NCI-H146 treated with DMSO at 0.1 percent for 48 hours (cell line): ENCODE measurements at regions not wholly inside any gene's neighbourhood (a gene's known extent, or its start where the extent isn't known, plus 50 kb on each side); places are given as distances from the start of the nearest gene placed in this dataset.
"Not testable (repeated sequence)": the region's sequence is repeated elsewhere in the genome, so short reads cannot be mapped to it uniquely, and the experiment has no call there.

ENCODE experiments used
- DNase-seq: peaks from one replicate; lab custom pipeline; 2025; ENCODE audit not compliant: unreplicated experiment; lab: John Stamatoyannopoulos, UW

DNA sequence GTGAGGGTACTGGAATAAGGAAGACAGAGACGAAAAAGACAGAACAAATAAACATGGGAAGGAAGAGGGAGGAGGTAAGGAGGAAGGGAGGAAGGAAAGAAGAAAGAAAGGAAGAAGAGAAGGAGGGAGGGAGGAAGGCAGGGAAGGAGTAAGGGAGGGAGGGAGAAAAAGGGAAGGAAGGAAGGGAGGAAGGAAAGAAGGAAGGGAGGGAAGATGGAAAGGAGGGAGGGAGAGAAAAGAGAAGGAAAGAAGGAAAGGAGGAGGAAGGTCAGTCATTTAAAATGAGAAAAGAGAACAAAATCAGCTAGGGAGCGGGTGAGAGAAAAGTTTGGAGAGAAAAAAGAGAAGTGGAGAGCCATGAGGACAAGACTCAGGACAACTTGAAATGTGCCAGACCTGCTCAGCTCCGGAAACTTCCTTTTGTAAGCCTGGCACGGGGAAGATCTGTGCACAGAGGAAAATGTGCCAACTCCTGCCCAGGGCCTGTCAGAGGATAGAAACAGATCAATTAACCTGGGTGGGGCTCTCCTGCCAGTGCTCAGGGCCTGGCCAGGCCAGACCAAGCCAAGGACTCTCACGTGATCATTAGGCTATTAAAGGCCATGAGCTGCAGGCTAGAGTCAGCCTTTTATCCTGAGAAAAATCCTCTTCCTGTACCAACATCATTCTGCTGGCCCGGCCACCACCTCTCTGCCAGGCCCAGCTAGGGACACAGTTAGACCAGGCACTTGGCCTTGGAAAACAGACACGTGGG is 50.1 kb upstream of the BCL6 start:
- no peak for DNase-seq

DNA sequence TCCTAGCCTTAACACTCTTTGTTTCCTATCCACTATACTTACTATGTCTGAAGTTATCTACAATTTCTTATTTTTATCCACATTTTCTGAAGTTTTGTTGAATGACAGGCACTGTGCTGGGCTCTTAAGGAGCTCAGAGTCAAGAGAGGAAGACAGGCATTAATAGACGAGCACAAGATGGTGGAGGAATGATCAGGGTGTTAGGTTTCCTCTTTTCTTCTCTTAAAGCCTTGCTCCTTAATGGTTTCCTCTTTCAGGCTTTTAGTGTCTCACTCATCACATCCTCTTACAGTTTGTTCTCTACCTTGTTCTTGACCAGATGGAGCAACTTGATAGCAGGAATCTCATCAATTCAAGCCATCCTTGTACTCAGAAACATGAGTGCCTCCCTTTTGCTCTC is 52.9 kb upstream of the BCL6 start:
- no peak for DNase-seq

DNA sequence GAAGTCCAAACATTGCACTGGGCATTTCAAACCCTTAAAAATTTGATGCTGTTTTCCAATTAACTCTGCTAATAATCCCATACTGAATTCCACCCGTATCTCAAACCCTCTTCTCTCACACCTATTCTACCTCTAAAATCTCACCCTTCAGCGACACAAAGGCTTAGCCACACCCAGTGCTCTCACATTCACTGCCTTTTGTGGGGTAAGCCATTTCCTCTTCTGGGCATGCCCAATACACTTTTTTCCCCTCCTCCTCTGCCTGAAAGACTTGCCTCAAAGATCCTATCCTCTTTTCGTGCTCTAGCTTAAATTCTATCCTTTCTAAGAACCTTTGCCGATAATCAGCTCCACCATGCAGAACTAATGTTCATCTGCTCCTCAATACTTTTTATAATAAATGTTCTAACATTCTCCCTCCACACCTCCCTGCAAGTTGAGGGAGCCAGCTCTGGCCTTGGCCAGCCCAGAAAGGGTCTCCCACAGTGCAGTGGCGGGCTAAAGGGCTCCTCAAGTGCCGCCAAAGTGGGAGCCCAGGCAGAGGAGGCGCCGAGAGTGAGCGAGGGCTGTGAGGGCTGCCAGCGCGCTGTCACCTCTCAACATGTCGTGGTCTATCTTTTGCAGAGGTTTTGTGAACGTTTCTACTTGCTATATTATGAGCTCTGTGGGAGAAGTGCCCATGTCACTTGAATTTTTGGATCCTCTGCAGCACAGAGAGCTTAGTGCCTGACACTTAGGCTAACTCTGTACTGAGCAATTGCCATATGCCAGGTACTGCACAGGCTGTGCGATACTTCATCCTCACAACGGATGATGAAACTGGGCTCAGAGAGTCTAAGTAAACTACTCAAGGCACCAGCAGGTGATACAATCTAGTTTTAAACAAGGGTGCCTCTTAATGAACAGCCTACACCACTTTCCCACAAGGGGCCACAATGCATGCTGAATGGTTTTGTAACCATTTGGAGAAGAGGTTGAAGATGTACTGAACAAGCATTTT is 53.6 kb upstream of the BCL6 start:
- DNase-seq, result no peak

DNA sequence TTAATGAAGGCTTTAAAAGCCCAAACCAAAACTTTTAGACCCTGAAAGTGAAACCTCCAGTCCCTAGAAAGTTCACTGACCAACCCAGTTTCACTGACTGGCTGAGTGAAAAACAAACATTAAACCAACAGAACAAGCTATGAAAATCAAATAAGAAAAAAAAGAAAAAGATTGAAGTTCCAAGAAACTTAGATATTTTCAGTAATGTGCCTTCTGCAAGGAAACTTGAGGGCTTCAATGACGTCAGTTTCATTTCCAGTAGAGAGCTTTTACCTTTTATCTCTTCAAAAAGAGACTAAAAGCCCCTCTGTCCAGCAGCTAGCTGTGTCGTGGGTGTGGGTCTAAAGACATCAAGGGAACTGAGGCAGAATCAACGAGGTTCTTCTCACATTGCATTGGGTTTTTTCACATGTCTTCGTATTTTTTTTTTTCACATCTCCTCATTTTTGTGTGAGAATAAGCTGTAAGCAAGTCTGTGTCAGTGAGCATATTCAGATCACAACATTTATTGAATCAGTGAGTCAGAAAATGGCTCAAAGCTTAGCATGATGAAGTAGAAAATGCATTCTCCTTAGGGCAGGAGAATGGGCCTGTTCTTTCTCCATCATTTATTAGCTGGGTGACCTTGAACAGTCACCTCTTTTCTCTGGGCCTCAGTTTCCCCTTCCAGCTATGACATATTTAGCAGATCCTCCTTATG is 54.8 kb upstream of the BCL6 start:
- no peak for DNase-seq

DNA sequence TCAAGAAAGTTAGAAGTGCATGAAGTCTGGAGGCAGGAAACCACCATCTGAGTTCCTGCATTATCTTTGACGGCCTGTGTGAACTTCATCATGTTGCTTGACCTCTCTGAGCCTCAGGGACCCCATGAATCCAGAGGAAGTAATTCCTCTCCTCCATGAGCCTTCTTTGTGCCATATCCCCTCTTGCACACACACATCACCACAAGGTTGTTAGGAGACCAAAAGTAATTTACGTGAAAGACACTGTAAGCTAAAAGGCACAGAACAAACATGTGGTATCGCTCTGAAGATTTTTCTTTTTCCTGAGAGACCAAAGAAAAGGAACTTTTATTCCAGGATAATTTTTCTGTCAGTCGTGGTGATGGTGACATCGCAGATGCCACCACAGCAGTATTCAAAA is 55.9 kb upstream of the BCL6 start:
- DNase-seq, result no peak

DNA sequence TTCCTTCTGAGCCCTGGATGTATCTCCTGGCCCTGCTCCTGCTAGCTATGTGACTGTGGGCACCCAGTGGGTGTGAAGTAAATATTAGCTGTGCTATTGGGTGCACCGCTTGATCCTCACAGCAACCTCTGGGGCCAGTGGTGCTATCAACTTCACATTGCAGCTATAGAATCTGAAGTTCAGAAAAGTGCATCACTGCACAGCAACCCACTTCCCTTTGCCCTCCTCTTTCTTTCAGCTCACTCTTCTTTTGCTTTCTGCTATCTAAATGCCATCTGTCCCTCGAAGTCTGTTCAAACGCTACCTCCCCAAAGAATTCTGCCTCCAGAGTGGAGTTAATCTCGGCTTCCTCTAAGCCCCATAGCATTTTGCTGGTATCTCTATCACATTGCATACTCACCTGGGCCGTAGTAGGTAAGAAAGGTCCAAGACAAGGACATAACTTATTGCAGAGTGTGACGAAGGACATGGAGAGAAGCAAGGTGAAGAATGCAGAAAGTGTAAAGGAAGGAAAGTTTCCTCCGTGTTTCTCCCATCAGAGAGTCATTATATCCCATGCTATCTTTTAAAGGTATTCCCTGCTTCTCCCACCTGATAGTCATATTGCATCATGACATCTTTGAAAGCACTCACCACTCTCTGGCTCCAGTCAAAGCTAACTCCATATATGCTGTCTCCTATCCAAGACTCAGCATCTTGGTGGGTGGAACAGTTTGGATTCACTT is 57.1 kb upstream of the BCL6 start:
- DNase-seq, result no peak

DNA sequence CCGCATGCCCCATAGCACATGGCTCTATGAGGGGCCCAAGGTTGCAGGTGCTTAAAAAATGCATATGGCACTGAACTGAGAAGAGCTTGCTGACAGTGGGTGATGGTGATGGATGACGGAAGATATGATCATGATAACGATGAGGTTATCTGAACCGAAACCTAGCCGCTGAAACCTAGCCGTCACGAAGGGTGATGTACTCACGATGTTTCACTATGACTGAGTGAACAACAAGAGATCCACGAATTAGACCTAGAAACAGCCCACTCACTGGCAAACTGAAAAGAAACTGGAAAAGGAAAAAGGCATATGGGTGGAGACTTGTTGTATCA is 57.6 kb upstream of the BCL6 start:
- DNase-seq, result no peak

DNA sequence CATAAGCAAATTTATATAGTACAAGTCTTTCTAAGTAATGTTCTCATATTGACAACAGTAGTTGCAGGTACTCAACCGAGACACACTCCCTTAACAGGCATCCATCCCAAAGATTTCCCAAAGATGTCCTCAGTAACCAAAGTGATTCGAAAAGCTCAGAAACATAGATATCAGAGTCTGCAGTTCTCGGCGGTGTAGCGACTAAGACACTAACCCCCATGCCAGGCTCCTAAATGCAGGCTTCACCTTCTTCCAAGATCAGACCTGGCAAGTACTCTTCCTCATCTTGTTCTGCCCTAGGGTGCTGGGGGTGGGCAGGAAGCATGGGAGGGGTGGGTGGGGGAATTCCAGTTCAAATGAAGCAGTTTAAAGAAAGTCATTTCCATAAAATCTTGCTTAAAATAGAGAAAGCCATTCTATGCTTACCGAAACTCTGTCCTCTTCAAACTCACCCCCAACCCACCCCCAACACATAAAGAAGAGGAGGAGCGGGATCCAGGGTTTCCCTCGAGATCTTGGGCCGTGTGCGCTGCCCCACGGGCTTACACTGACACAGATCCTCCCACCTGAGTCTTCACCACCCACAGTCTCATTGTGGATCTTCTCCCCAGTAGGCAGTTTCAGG is 59.0 kb upstream of the BCL6 start:
- no peak for DNase-seq

DNA sequence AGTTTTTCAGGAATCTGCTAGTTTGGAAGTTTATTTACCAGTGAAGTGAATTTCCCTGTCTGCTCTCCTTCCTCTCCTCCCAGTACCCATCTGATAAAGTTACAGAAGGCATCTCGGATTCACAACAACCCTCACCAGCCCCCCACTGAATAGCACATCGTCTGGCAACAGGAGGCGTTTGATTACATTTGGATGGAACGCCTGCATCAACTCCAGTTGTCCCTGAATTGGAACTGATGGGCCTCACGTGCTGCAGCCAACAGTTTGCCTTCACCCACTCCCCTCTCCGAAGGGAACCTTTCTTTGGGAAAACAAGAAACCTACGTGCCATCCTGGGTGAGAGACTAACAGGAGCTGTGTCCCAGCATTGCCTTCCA is 59.5 kb upstream of the BCL6 start:
- no peak for DNase-seq

DNA sequence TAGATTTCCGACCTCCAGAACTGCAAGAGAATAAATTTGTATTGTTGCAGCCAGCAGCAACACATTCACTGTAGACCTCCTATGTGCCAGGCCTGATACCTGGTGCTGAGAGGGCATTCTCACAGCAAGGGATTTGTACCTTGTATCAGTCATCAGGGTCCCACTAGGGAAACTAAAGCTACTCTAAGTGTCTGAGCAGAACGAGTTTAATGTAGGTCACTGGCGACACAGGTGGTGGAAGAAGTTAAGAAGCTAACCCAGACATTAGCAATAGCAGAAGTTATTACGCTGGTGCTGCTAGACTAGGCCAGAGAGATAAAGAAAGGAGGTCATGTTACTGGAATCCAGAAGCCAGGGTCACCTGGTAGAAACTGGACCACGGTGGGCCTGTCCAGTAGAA is 60.5 kb upstream of the BCL6 start:
- no peak for DNase-seq

DNA sequence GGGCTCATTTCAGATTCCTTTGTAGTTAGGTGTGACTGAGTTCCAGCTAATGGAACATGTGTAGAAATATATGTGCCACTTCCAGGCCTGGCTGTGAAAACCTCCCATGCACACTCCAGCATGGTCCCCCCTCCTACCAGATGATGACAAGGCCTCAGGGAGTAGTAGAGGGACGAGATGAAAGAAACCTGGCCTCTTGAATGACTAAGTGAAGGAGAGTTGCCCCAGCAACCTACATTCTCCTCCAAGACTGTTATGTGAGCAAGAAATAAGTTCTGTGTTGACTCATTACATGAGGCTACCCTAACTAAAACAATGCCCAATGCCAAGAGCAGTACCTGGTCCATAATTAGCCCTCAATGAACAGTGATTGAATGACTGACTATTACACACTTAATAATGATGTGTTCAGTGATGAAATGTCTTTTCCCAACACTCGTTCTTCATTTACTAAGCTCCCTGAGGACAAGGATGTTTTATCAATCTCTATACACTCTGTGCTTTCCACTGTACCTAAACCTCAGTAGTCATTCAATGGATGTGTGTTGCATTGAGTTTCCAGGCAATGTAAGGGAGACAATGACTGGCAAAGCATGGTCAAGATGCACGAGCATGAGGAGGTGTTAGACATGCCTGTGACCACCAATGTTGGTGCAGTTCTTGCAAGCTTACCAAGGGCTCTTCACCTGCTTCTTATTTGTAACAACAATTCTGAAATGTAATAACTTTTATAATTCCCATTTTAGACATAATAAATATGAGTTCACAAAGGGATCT is 62.0 kb upstream of the BCL6 start:
- DNase-seq, result no peak

DNA sequence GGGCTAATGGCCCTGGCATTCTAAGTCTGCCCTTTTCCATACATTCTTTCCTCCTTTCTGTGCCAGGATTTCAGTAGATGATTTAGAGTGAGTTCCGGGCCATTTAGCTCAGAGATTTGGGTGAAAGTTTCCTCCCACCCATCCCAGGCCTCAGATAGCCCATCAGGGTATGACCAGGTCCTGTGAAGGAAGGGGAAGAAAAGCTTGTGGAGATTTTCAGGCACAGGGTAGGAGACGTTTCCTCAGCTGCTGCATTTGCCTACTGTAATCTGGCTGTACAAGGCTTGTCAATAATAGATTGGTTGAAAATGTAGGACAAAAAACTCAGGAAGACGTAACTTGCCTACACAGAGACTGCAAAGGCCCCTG is 63.2 kb upstream of the BCL6 start:
- DNase-seq, result no peak

DNA sequence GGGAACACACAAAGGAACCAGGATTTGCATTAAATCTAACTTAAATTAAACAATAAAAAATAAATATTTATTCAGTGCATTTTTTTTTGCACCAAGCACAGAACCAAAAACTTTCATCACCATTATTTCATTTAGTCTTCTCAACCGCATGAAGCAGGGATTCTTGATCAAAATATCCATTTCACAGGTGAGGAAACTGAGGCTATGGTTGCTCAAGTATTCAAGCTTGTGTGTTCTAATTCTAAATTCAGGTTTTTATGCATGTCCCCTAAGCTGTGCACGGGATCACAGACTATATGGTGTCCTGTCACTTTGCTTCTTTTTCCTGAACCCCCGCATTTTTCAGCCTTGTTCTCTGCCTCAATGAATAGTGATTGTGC is 64.3 kb upstream of the BCL6 start:
- no peak for DNase-seq

DNA sequence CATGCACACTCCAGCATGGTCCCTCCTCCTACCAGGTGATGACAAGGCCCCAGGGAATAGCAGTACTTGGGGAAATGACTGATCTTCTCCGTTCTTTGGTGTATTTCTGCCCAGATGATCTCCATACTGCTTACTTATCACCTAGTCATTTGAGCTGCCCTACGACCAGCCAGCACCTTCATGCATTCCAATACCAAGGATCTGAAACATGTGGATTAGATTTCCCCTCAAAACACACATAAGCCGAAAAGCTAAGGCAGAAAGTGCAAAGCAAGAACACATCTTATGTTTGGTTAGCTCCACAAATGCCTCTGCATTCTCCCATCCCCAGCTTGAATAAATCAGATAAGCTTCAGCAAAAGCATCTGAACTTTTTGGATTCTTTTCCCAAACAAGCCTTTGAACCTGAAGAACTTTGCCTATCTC is 64.8 kb upstream of the BCL6 start:
- no peak for DNase-seq

DNA sequence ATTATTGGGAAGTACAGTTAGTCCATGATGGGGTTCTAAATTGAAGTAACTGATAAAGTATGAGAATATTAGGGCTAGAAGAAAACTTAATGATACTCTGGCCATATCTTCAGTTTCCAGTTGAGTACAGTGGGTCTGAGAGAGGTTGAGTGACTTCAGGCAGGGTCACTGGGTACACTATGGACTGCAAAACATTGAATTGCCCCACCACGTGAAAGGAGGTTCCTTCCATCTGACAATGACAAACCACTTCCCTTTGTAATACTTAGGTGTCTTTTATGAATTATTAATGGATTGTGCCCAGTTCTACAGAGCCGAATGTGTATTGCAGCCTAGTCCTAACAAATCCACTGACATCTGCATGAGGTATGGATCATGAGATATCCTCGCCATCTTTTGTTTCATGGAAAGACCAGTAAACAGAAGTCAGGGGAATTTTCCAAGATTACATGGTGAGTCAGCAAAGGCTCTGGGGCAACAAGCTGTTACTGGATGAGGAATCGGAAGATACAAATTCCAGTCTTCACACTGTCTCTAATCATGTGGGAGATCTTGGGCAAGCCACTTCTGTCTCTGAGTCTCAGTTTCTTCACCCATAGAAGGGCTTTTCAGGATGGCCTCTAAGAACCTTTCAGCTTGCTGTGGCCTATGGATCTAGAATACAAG is 66.5 kb upstream of the BCL6 start:
- DNase-seq, result no peak

DNA sequence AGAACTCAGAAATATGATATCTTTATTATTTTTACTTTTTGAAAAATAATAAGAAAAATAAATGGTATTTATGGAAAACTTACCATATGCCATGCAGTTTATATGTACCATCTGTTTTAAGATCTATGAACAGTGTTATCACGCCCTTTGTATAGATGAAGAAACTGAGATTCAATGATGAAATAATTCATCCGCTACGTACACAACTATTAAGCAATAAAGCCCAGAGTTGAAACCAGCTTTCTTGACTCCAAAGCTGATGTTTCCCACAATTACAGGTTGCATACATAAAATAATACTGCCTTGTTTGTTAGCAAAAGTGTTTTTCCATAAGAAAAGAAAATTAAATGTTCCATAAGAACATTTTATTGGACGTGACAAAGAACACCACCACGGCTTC is 67.2 kb upstream of the BCL6 start:
- no peak for DNase-seq

DNA sequence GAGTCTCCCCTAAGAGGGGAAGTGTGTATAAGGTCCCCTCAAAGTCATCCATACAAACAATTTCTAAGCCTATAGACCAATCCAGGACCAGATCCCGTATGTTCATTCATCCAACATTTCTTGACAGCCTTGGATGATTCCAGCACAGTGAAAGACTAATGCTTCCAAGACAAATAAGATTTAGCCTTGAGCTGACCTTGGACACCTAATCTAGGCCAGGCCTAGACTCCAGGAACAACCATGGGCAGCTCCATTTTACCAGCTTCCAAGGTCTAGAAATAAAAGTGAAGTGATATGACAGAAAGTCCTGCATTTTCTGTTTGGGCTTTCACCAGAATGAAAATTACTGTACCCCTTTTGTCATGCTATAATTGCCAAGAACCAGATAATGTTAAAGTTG is 67.9 kb upstream of the BCL6 start:
- DNase-seq, result no peak

DNA sequence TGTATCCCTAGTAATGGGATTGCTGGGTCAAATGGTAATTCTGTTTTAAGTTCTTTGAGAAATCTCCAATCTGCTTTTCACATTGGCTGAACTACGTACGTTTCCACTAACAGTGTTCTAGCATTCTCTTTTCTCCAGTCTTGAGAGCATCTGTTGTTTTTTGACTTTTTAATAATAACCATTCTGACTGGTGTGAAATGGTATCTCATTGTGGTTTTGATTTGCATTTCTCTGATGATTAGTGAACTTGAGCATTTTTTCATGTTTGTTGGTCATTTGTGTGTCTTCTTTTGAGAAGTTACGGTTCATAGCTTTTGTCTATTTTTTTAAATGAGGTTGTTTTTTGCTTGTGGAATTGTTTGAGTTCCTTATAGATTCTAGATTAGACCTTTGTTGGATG is 72.5 kb upstream of the BCL6 start:
- DNase-seq, result not testable (repeated sequence)

DNA sequence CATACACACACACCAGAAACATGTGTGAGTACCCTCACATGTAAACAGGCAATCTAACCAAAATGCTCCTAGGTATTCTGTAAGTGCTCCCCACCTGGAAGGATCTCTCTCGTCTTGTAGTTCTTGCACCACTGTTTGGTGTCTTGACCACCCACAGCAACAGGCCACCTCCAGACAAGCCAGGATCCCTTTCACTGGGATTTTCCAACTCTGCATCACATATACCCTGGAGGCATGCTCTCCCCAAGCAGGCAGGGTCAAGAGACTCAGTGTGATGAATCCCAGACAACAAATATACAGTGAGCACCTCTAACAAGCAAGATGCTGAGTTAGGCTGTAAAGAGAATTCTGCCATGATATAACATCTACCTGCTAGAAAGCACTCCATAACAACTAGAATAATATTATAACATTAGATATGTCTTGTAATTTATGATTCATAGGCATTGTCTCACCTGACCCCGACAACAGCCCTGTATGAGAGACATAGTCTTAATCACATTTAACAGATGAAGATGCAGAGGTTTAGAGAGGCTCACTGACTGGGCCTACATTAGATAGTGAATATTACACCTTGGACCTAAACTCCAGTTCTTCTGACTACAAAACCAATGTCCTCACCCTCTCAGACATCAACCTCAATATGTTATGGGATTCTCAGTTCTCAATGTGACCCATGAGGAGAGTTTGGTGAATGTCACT is 76.5 kb upstream of the BCL6 start:
- DNase-seq, result no peak
